WTC11 (cell line): ENCODE measurements at regions not wholly inside any gene's neighbourhood (a gene's known extent, or its start where the extent isn't known, plus 50 kb on each side); places are given as distances from the start of the nearest gene placed in this dataset.

Experiments
- ATAC-seq: fragments of 200-7000 bp; cut with Tn5 transposase; 2 replicates; pipeline ENCODE4 v1.10.0; 2021; ENCODE audit warnings: mild to moderate bottlenecking, moderate library complexity
- CTCF ChIA-PET: fragments of 300-600 bp; sonication (Branson Sonifier 250); formaldehyde crosslinking; loops from one replicate; lab custom pipeline; 2021; ENCODE audit warnings: antibody characterized with exemption; lab: Charles Lee
- POLR2A ChIA-PET: fragments of 350-600 bp; sonication (Branson Sonifier 250); formaldehyde crosslinking; loops from one replicate; lab custom pipeline; 2021; ENCODE audit warnings: antibody characterized with exemption; lab: Charles Lee
- DNase-seq: peaks from one replicate; pipeline ENCODE4 v3.0.0; 2021; ENCODE audit warnings: low spot score
- H3K27ac Mint-ChIP-seq: 2 replicates; pipeline ENCODE4 v1.8.0; 2021; ENCODE audit warnings: mixed read lengths
- H3K27me3 Mint-ChIP-seq: 2 replicates; pipeline ENCODE4 v1.8.0; 2021; ENCODE audit warnings: low read depth, mild to moderate bottlenecking, moderate library complexity, mixed read lengths
- H3K36me3 Mint-ChIP-seq: 2 replicates; pipeline ENCODE4 v1.8.0; 2021; ENCODE audit warnings: mixed read lengths
- H3K4me1 Mint-ChIP-seq: 2 replicates; pipeline ENCODE4 v1.8.0; 2022; ENCODE audit warnings: mixed read lengths
- H3K4me3 Mint-ChIP-seq: 2 replicates; pipeline ENCODE4 v1.8.0; 2021; ENCODE audit warnings: mild to moderate bottlenecking, moderate library complexity, mixed read lengths
- H3K9me3 Mint-ChIP-seq: 2 replicates; pipeline ENCODE4 v1.8.0; 2021; ENCODE audit warnings: mixed read lengths
- AR ChIP-seq: fragments of 250-450 bp; sonication (Bioruptor Pico); IDR thresholded peaks from 2 replicates; pipeline ENCODE4 v1.9.0; 2021; ENCODE audit warnings: mild to moderate bottlenecking
- CREM ChIP-seq: sonication (generic); formaldehyde crosslinking; IDR thresholded peaks from 2 replicates; pipeline ENCODE4 v1.8.1; 2022; ENCODE audit warnings: mild to moderate bottlenecking, missing genetic modification reagents, moderate library complexity
- E2F4 ChIP-seq: sonication (generic); formaldehyde crosslinking; IDR thresholded peaks from 2 replicates; pipeline ENCODE4 v1.8.1; 2022; ENCODE audit warnings: low read depth, mild to moderate bottlenecking, moderate library complexity, missing genetic modification reagents, borderline replicate concordance
- EMX1 ChIP-seq: fragments of 250-450 bp; sonication (Bioruptor Pico); IDR thresholded peaks from 2 replicates; pipeline ENCODE4 v1.8.0; 2021; ENCODE audit warnings: mild to moderate bottlenecking
- ESRRA ChIP-seq: sonication (generic); formaldehyde crosslinking; IDR thresholded peaks from 2 replicates; pipeline ENCODE4 v1.8.1; 2022; ENCODE audit warnings: mild to moderate bottlenecking, missing genetic modification reagents, borderline replicate concordance
- HMGA2 ChIP-seq: fragments of 250-450 bp; sonication (Bioruptor Pico); IDR thresholded peaks from 2 replicates; pipeline ENCODE4 v1.4.0; 2021; ENCODE audit warnings: mild to moderate bottlenecking, moderate library complexity
- IRF2 ChIP-seq: sonication (generic); formaldehyde crosslinking; IDR thresholded peaks from 2 replicates; pipeline ENCODE4 v1.8.0; 2022; ENCODE audit warnings: low read depth, missing genetic modification reagents, borderline replicate concordance
- MLX ChIP-seq: sonication (generic); formaldehyde crosslinking; IDR thresholded peaks from 2 replicates; pipeline ENCODE4 v1.8.1; 2023; ENCODE audit warnings: mild to moderate bottlenecking, missing genetic modification reagents, moderate library complexity
- MXD4 ChIP-seq: fragments of 250-450 bp; sonication (Bioruptor Pico); IDR thresholded peaks from 2 replicates; pipeline ENCODE4 v1.8.0; 2021; ENCODE audit warnings: mild to moderate bottlenecking, moderate library complexity, borderline replicate concordance
- SMAD3 ChIP-seq: sonication (generic); formaldehyde crosslinking; IDR thresholded peaks from 2 replicates; pipeline ENCODE4 v1.8.0; 2022; ENCODE audit warnings: missing genetic modification reagents, mild to moderate bottlenecking, borderline replicate concordance
- TP53 ChIP-seq: sonication (generic); formaldehyde crosslinking; IDR thresholded peaks from 2 replicates; pipeline ENCODE4 v1.8.1; 2023; ENCODE audit warnings: mild to moderate bottlenecking, missing genetic modification reagents
- ZBTB21 ChIP-seq: sonication (generic); formaldehyde crosslinking; IDR thresholded peaks from 2 replicates; pipeline ENCODE4 v1.8.1; 2023; ENCODE audit warnings: mild to moderate bottlenecking, missing genetic modification reagents, borderline replicate concordance
- ZNF281 ChIP-seq: sonication (generic); formaldehyde crosslinking; IDR thresholded peaks from 2 replicates; pipeline ENCODE4 v1.8.0; 2023; ENCODE audit warnings: mild to moderate bottlenecking, missing genetic modification reagents
- ZNF416 ChIP-seq: fragments of 250-450 bp; sonication (Bioruptor Pico); IDR thresholded peaks from 2 replicates; pipeline ENCODE4 v1.9.0; 2021; ENCODE audit warnings: mild to moderate bottlenecking, inconsistent platforms
- ZNF423 ChIP-seq: fragments of 250-450 bp; sonication (Bioruptor Pico); IDR thresholded peaks from 2 replicates; pipeline ENCODE4 v2.1.2; 2022; ENCODE audit warnings: mild to moderate bottlenecking, moderate library complexity
- ZNF532 ChIP-seq: fragments of 250-450 bp; sonication (Bioruptor Pico); IDR thresholded peaks from 2 replicates; pipeline ENCODE4 v1.9.0; 2021; ENCODE audit warnings: mild to moderate bottlenecking, borderline replicate concordance

GRCh38 chr5:54717870-54718269, 200.3 kb downstream of the SNX18 start:
- Mint-ChIP-seq H3K9me3 (peaks cover 25% of the 10 kb centered on the region), H3K27me3 (no peaks in the 10 kb centered on the region)
- DNase-seq: no peak

GRCh38 chr5:54717459-54717858, 199.9 kb downstream of the SNX18 start:
- no peak overlapping the region for H3K27ac Mint-ChIP-seq
- H3K27me3 Mint-ChIP-seq: no peaks in the 10 kb centered on the region
- peaks cover 15% of the 10 kb centered on the region for H3K4me1 Mint-ChIP-seq
- peaks cover 27% of the 10 kb centered on the region for H3K9me3 Mint-ChIP-seq
- ChIA-PET CTCF (no interaction called here), POLR2A (no interaction called here)
- H3K36me3 Mint-ChIP-seq: no peaks in the 10 kb centered on the region
- no peak overlapping the region for H3K4me3 Mint-ChIP-seq
- no peak for ATAC-seq
- DNase-seq: no peak
- TF ChIP-seq MXD4 (CRISPR knock-in tag) (no peak), SMAD3 (CRISPR knock-in tag) (no peak), TP53 (CRISPR knock-in tag) (no peak), MLX (CRISPR knock-in tag) (no peak), ZNF281 (CRISPR knock-in tag) (no peak), CREM (no peak), ZNF532 (CRISPR knock-in tag) (no peak)

More at GRCh38 chr5:54717870-54718269, 200.3 kb downstream of the SNX18 start:
- no peak overlapping the region for H3K4me3 Mint-ChIP-seq
- ATAC-seq: no peak
- no peaks in the 10 kb centered on the region for H3K36me3 Mint-ChIP-seq
- CTCF ChIA-PET: no interaction called here
- POLR2A ChIA-PET: no interaction called here
- peaks cover 15% of the 10 kb centered on the region for H3K4me1 Mint-ChIP-seq
- no peak for TF ChIP-seq ZNF423 (CRISPR knock-in tag)
- no peak for TF ChIP-seq ESRRA (CRISPR knock-in tag)
- TF ChIP-seq ZNF416 (CRISPR knock-in tag): no peak
- TF ChIP-seq IRF2: no peak
- TF ChIP-seq ZNF281 (CRISPR knock-in tag): no peak
- no peak for TF ChIP-seq E2F4 (CRISPR knock-in tag)
- no peak for TF ChIP-seq AR (CRISPR knock-in tag)
- no peak for TF ChIP-seq HMGA2 (CRISPR knock-in tag)
- no peak for TF ChIP-seq ZBTB21
- no peak for TF ChIP-seq MXD4 (CRISPR knock-in tag)
- no peak for TF ChIP-seq EMX1 (CRISPR knock-in tag)
- H3K27ac Mint-ChIP-seq: no peak overlapping the region
